Vagina (tissue), 2 donors: ENCODE measurements at regions not wholly inside any gene's neighbourhood (a gene's known extent, or its start where the extent isn't known, plus 50 kb on each side); places are given as distances from the start of the nearest gene placed in this dataset.

Experiments
- DNase-seq, 2 donors: peaks; one replicate each; pipeline ENCODE4 v3.0.0-alpha.2; 2017; ENCODE audit errors: extremely low spot score in 2 of 2
- H3K27ac ChIP-seq: fragments of 200-600 bp; sonication (generic); one replicate; pipeline ENCODE4 v1.5.1; 2019
- H3K27me3 ChIP-seq: fragments of 200-600 bp; sonication (generic); one replicate; pipeline ENCODE4 v1.5.1; 2019
- H3K36me3 ChIP-seq, 2 donors: fragments of 200-600 bp; sonication (generic); one replicate each; pipeline ENCODE4 v1.5.1; 2017 to 2019
- H3K4me1 ChIP-seq: fragments of 200-600 bp; sonication (generic); one replicate; pipeline ENCODE4 v1.5.1; 2019
- H3K4me3 ChIP-seq, 2 donors: fragments of 200-600 bp; sonication (generic); 1 replicate in 1 of 2; 2 replicates in 1 of 2; pipeline ENCODE4 v1.5.1; 2016 to 2019
- H3K9me3 ChIP-seq: fragments of 200-600 bp; sonication (generic); one replicate; pipeline ENCODE4 v1.5.1; 2019
- CTCF ChIP-seq, 3 experiments: fragments of 450-650 bp in 2 of 3; fragments of 200-600 bp in 1 of 3; sonication (generic) in 1 of 3; IDR thresholded peaks; one replicate each; pipeline ENCODE4 v1.5.1; 2017 to 2019; ENCODE audit warnings: antibody characterized with exemption in 3 of 3, mild to moderate bottlenecking in 2 of 3, moderate library complexity in 2 of 3
- POLR2A ChIP-seq, 2 donors: fragments of 450-650 bp; IDR thresholded peaks; one replicate each; pipeline ENCODE4 v1.6.1; 2017; ENCODE audit warnings: antibody characterized with exemption in 2 of 2, mild to moderate bottlenecking in 2 of 2, moderate library complexity in 2 of 2
- POLR2AphosphoS5 ChIP-seq, 2 donors: sonication (generic); formaldehyde crosslinking; IDR thresholded peaks; one replicate each; pipeline ENCODE4 v1.9.0; 2017; ENCODE audit warnings: antibody characterized with exemption in 2 of 2, mild to moderate bottlenecking in 2 of 2, low read depth in 1 of 2; ENCODE audit not compliant: insufficient read depth in 1 of 2
- intact Hi-C: fragments of 100-400 bp; cut with DNase I; formaldehyde crosslinking; loops from one replicate; pipeline ENCODE4 v1.15.1; 2023

- intact Hi-C loops = no loop called here
- DNase-seq = no peak
- TF ChIP-seq POLR2AphosphoS5 (IDR thresholded peaks at IDR 0.05; ENCODE audit: insufficient read depth in 1 of 2, low read depth in 1 of 2) (no peak), CTCF (IDR thresholded peaks at IDR 0.05) (no peak)
- no peaks in the 10 kb centered on the region for H3K27me3 ChIP-seq
- no peak overlapping the region for H3K4me3 ChIP-seq
- no peaks in the 10 kb centered on the region for H3K4me1 ChIP-seq
- H3K36me3 ChIP-seq = no peaks in the 10 kb centered on the region
- no peaks in the 10 kb centered on the region for H3K9me3 ChIP-seq
- H3K27ac ChIP-seq = no peak overlapping the region
Measured at GRCh38 chr14:48390346-48390745, 714.9 kb upstream of the MDGA2 start.

- Histone ChIP-seq H3K4me3 (no peak overlapping the region), H3K27me3 (no peaks in the 10 kb centered on the region), H3K27ac (no peak overlapping the region), H3K36me3 (no peaks in the 10 kb centered on the region), H3K9me3 (no peaks in the 10 kb centered on the region), H3K4me1 (no peaks in the 10 kb centered on the region)
- intact Hi-C loops = no loop called here
- TF ChIP-seq POLR2AphosphoS5 (IDR thresholded peaks at IDR 0.05; ENCODE audit: insufficient read depth in 1 of 2, low read depth in 1 of 2) = no peak
- TF ChIP-seq POLR2A (IDR thresholded peaks at IDR 0.05) = no peak
- no peak for TF ChIP-seq CTCF (IDR thresholded peaks at IDR 0.05)
- DNase-seq = no peak
Measured at GRCh38 chr14:48384821-48385220, 709.4 kb upstream of the MDGA2 start.

GRCh38 chr14:48382961-48383360, 707.6 kb upstream of the MDGA2 start:
- no peak for DNase-seq
- Histone ChIP-seq H3K9me3 (no peaks in the 10 kb centered on the region), H3K36me3 (no peaks in the 10 kb centered on the region), H3K4me3 (no peak overlapping the region), H3K4me1 (no peaks in the 10 kb centered on the region), H3K27ac (no peak overlapping the region), H3K27me3 (no peaks in the 10 kb centered on the region)
- TF ChIP-seq POLR2AphosphoS5 (IDR thresholded peaks at IDR 0.05; ENCODE audit: insufficient read depth in 1 of 2, low read depth in 1 of 2) (no peak), POLR2A (IDR thresholded peaks at IDR 0.05) (no peak), CTCF (IDR thresholded peaks at IDR 0.05) (no peak)
- intact Hi-C loops = no loop called here

DNA sequence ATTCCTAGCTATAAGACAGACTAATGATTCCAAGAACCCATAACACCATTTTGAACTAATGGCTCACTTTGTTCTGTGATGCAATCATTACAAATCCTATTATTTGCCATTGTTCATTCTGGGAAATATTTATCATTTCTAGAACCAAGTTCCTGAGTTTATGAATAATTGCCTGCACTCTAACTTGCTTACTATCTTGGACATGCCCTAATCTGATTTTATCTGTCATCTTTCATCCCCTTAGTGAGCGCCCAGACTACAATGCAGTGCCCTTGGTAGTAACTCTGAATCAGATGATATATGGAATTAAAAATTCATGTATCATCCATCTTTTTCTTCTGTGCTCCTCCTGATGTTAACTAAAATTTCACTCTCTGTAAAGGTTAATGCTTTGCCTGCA, 703.1 kb upstream of the MDGA2 start:
- no peak for DNase-seq
- H3K4me1 ChIP-seq = no peaks in the 10 kb centered on the region
- intact Hi-C loops = no loop called here
- no peak overlapping the region for H3K4me3 ChIP-seq
- H3K9me3 ChIP-seq = no peaks in the 10 kb centered on the region
- H3K27ac ChIP-seq = no peak overlapping the region
- H3K36me3 ChIP-seq = no peaks in the 10 kb centered on the region
- no peak for TF ChIP-seq CTCF (IDR thresholded peaks at IDR 0.05)
- no peak for TF ChIP-seq POLR2AphosphoS5 (IDR thresholded peaks at IDR 0.05; ENCODE audit: insufficient read depth in 1 of 2, low read depth in 1 of 2)
- no peak for TF ChIP-seq POLR2A (IDR thresholded peaks at IDR 0.05)
- no peaks in the 10 kb centered on the region for H3K27me3 ChIP-seq

DNA sequence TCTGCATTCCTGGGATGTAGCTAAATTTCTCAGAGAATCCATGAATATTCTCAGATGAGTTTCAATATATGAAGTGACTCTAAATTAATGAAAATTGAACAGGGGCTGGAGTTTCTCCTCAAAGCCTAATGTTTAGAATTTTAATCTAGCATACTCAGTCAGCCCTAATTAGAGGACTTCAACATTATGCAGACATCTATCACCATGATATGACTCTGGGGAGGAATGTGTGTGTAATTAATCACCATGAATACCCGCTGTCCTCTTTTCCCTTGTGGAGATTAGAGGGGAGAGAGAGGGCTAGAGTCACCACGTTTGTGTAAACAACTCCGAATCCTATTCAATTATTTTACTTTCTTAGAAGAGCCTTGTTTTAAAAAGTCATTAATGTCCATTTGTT, 698.6 kb upstream of the MDGA2 start:
- H3K27ac ChIP-seq = no peak overlapping the region
- no peak for DNase-seq
- no peaks in the 10 kb centered on the region for H3K9me3 ChIP-seq
- intact Hi-C loops = no loop called here
- no peak for TF ChIP-seq POLR2A (IDR thresholded peaks at IDR 0.05)
- TF ChIP-seq CTCF (IDR thresholded peaks at IDR 0.05) = no peak
- TF ChIP-seq POLR2AphosphoS5 (IDR thresholded peaks at IDR 0.05; ENCODE audit: insufficient read depth in 1 of 2, low read depth in 1 of 2) = no peak
- H3K4me3 ChIP-seq = no peak overlapping the region
- no peaks in the 10 kb centered on the region for H3K4me1 ChIP-seq
- no peaks in the 10 kb centered on the region for H3K36me3 ChIP-seq
- H3K27me3 ChIP-seq = no peaks in the 10 kb centered on the region
